GM10248 (cell line): ENCODE measurements at regions not wholly inside any gene's neighbourhood (a gene's known extent, or its start where the extent isn't known, plus 50 kb on each side); places are given as distances from the start of the nearest gene placed in this dataset.

Experiments
- CTCF ChIA-PET: fragments of 300-600 bp; sonication (Branson Sonifier 250); formaldehyde crosslinking; extraction: SDS; loops from one replicate; lab custom pipeline; 2021; ENCODE audit warnings: antibody characterized with exemption; lab: Yijun Ruan, JAX
- POLR2A ChIA-PET: fragments of 350-650 bp; sonication (Branson Sonifier 250); formaldehyde crosslinking; extraction: SDS; loops from one replicate; lab custom pipeline; 2020; ENCODE audit warnings: antibody characterized with exemption; lab: Yijun Ruan, JAX
- DNase-seq: peaks from one replicate; pipeline ENCODE4 v3.0.0; 2012; ENCODE audit errors: extremely low spot score
- TF ChIP-seq, protein P1 (sequence below): IDR thresholded peaks from 2 replicates; pipeline ENCODE4 v1.5.1; 2012; ENCODE audit warnings: mild to moderate bottlenecking, low read depth; ENCODE audit errors: extremely low read depth, missing control alignments, control extremely low read depth

DNA sequence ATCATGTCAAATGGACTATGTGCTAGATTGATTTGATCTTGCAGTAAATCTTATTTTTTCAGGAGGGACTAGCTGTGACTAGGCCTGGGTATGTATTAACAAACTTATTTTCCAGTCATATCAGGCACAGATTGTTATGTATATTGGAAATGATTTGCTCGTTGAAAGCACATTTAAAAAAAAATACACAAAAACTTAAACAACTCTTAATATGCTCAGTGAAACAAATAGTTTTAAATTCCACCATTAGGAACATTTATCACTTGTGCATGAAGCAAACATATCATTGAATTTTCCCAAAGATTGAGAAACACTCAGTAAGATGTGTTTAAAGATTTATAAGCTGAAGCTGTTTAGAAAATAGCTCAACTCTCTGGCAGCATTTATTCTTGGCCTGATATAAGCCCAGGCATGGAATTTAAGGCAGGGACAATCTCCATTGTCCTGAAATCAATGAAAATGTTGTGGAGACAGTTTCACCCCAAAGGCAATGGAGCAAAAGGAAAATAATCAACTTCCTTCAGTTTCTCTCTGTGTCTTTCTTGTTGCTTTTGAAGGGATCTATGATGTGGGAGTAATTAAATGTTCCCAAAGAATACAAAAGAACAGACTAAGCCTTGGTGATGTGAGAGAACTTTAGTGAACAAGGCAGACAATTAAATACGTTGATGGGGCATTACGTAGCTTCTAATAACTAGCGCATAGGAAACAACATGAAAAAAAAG, 250.3 kb downstream of the GPR37 start:
- DNase-seq: no peak
- TF ChIP-seq, protein P1, sequence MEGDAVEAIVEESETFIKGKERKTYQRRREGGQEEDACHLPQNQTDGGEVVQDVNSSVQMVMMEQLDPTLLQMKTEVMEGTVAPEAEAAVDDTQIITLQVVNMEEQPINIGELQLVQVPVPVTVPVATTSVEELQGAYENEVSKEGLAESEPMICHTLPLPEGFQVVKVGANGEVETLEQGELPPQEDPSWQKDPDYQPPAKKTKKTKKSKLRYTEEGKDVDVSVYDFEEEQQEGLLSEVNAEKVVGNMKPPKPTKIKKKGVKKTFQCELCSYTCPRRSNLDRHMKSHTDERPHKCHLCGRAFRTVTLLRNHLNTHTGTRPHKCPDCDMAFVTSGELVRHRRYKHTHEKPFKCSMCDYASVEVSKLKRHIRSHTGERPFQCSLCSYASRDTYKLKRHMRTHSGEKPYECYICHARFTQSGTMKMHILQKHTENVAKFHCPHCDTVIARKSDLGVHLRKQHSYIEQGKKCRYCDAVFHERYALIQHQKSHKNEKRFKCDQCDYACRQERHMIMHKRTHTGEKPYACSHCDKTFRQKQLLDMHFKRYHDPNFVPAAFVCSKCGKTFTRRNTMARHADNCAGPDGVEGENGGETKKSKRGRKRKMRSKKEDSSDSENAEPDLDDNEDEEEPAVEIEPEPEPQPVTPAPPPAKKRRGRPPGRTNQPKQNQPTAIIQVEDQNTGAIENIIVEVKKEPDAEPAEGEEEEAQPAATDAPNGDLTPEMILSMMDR: no peak
- ChIA-PET CTCF (interaction anchor here (1.6 kb wide), 1 partner anchor 11 kb away, joined by 3 read pairs; no protein-coding TSS in a partner anchor), POLR2A (no interaction called here)

GRCh38 chr7:124514471-124514870, 251.1 kb downstream of the GPR37 start:
- CTCF ChIA-PET: interaction anchor here (1.6 kb wide), 1 partner anchor 10 kb away, joined by 3 read pairs; no protein-coding TSS in a partner anchor
- TF ChIP-seq, protein P1: no peak
- POLR2A ChIA-PET: no interaction called here
- no peak for DNase-seq

DNA sequence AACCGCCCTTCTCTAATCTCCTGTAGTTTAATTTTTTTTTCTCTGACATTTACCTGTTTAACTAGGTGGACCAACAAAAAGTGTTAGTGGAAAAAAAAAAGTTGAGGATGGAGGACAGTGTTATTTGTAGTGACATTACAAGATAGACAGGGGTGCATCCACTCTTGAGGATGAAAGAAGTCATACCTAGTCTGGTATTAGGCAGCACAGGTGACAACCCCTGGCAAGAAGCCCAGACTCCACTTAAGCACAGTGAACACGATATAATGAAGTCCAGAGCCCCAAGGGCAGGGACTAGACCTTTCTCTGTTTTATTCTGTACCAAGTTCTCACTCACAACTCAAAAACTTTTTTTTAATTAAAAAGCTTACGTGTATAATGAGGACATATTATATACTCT, 268.4 kb downstream of the GPR37 start:
- no peak for DNase-seq
- ChIA-PET POLR2A (no interaction called here), CTCF (interaction anchor here (0.7 to 1.7 kb wide), 4 partner anchors 9 to 1321 kb away, joined by 3 to 4 read pairs (median 3); no protein-coding TSS in a partner anchor)
- TF ChIP-seq, protein P1: no peak

- TF ChIP-seq, protein P1: no peak
- POLR2A ChIA-PET: no interaction called here
- DNase-seq: no peak
- CTCF ChIA-PET: no interaction called here
These were observed 275.7 kb downstream of the GPR37 start for GRCh38 chr7:124489925-124490324.

GRCh38 chr7:124489082-124489819, 276.3 kb downstream of the GPR37 start:
- CTCF ChIA-PET: no interaction called here
- DNase-seq: no peak
- TF ChIP-seq, protein P1: no peak
- POLR2A ChIA-PET: no interaction called here

GRCh38 chr7:124482229-124482628, 283.4 kb downstream of the GPR37 start:
- ChIA-PET CTCF (no interaction called here), POLR2A (no interaction called here)
- TF ChIP-seq, protein P1: no peak
- no peak for DNase-seq
